A549 (cell line): ENCODE measurements at regions not wholly inside any gene's neighbourhood (a gene's known extent, or its start where the extent isn't known, plus 50 kb on each side); places are given as distances from the start of the nearest gene placed in this dataset.

Experiments used
- KDM1A ChIP-seq: fragments of 200-600 bp; sonication (generic); IDR thresholded peaks from 2 replicates; pipeline ENCODE4 v1.6.1; 2016; ENCODE audit warnings: low read depth, mild to moderate bottlenecking
- MAX ChIP-seq: IDR thresholded peaks from 2 replicates; pipeline ENCODE4 v1.6.1; 2012
- ZFP36 ChIP-seq: fragments of 450-650 bp; IDR thresholded peaks from 2 replicates; pipeline ENCODE4 v1.6.1; 2014; ENCODE audit warnings: borderline replicate concordance; ENCODE audit not compliant: partially characterized antibody
- TF ChIP-seq, protein P1 (sequence below): fragments of >200 bp; sonication (Bioruptor Twin); formaldehyde crosslinking; IDR thresholded peaks from 3 replicates; pipeline ENCODE4 v1.5.1; 2016
- TF ChIP-seq, protein P2 (sequence below): fragments of >200 bp; sonication (Bioruptor Twin); formaldehyde crosslinking; IDR thresholded peaks from 2 replicates; pipeline ENCODE4 v1.6.1; 2016

DNA sequence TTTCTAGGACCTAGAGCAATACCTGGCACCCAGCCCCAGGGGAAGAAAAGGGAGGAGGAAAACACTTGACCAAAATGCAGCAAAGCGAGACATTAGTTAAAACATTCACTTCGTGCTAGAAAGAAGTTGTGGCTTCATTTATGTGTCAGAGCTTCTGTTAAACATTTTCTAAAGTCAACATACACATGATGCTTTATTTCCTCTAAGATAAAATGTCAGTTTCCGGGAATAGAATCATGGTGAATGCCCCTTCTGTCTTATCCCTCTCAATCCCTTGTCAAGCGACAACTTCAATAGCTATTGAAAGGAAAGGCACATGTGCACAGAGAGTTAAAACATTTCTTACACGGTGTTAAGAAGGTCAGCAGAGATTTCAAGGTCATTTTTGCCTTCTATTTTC, 404.6 kb upstream of the CWC22 start:
- TF ChIP-seq ZFP36 (no peak), KDM1A (no peak), MAX (no peak)
- TF ChIP-seq, protein P1, sequence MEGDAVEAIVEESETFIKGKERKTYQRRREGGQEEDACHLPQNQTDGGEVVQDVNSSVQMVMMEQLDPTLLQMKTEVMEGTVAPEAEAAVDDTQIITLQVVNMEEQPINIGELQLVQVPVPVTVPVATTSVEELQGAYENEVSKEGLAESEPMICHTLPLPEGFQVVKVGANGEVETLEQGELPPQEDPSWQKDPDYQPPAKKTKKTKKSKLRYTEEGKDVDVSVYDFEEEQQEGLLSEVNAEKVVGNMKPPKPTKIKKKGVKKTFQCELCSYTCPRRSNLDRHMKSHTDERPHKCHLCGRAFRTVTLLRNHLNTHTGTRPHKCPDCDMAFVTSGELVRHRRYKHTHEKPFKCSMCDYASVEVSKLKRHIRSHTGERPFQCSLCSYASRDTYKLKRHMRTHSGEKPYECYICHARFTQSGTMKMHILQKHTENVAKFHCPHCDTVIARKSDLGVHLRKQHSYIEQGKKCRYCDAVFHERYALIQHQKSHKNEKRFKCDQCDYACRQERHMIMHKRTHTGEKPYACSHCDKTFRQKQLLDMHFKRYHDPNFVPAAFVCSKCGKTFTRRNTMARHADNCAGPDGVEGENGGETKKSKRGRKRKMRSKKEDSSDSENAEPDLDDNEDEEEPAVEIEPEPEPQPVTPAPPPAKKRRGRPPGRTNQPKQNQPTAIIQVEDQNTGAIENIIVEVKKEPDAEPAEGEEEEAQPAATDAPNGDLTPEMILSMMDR = no peak
- TF ChIP-seq, protein P2, sequence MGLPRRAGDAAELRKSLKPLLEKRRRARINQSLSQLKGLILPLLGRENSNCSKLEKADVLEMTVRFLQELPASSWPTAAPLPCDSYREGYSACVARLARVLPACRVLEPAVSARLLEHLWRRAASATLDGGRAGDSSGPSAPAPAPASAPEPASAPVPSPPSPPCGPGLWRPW = no peak
